Urothelium cell line (cell line): ENCODE measurements at regions not wholly inside any gene's neighbourhood (a gene's known extent, or its start where the extent isn't known, plus 50 kb on each side); places are given as distances from the start of the nearest gene placed in this dataset.

ENCODE experiments used
- DNase-seq: peaks from one replicate; pipeline ENCODE4 v3.0.0; 2011; ENCODE audit warnings: low spot score, mixed read lengths
- FAIRE-seq: peaks from 2 replicates; lab custom pipeline; 2011; peaks lifted over from hg19 to GRCh38; lab: Jason Lieb, UNC

GRCh38 chr1:34686531-34686930 is 68.3 kb upstream of the GJB5 start:
- no peak for DNase-seq
- no peak for FAIRE-seq

GRCh38 chr1:34688006-34688741 is 66.7 kb upstream of the GJB5 start:
- DNase-seq (peak; percentile 42), FAIRE-seq (no peak)

- FAIRE-seq (no peak), DNase-seq (no peak)
Measured at GRCh38 chr1:34690269-34690668, 64.6 kb upstream of the GJB5 start.

- DNase-seq: no peak
- FAIRE-seq: no peak
Measured at GRCh38 chr1:34693081-34693480, 61.8 kb upstream of the GJB5 start.

- DNase-seq (no peak), FAIRE-seq (no peak)
Measured at GRCh38 chr1:34694383-34694782, 60.5 kb upstream of the GJB5 start.

GRCh38 chr1:34695580-34695979 is 59.3 kb upstream of the GJB5 start:
- no peak for DNase-seq
- no peak for FAIRE-seq

GRCh38 chr1:34696230-34696629 is 58.6 kb upstream of the GJB5 start:
- FAIRE-seq (no peak), DNase-seq (peak; percentile 26)

- no peak for DNase-seq
Measured at GRCh38 chr1:34696981-34697380, 57.9 kb upstream of the GJB5 start.

GRCh38 chr1:34697818-34698217 is 57.0 kb upstream of the GJB5 start:
- FAIRE-seq: no peak

More at GRCh38 chr1:34696981-34697380, 57.9 kb upstream of the GJB5 start:
- FAIRE-seq: no peak

GRCh38 chr1:34701326-34702060 is 53.4 kb upstream of the GJB5 start:
- DNase-seq: no peak
- no peak for FAIRE-seq

More at GRCh38 chr1:34697818-34698217, 57.0 kb upstream of the GJB5 start:
- no peak for DNase-seq
